DND-41 (cell line): ENCODE measurements at regions not wholly inside any gene's neighbourhood (a gene's known extent, or its start where the extent isn't known, plus 50 kb on each side); places are given as distances from the start of the nearest gene placed in this dataset.

ENCODE experiments used
- ATAC-seq: fragments of 200-7000 bp; cut with Tn5 transposase; 3 replicates; pipeline ENCODE4 v1.9.1; 2021; ENCODE audit warnings: low read depth; ENCODE audit not compliant: insufficient read depth
- DNase-seq: peaks from one replicate; pipeline ENCODE4 v3.0.0-alpha.2; 2020
- H2AFZ ChIP-seq: 2 replicates; pipeline ENCODE4 v1.6.0; 2012; ENCODE audit warnings: low read depth, low read length
- H3K27ac ChIP-seq: 2 replicates; pipeline ENCODE4 v1.5.1; 2012; ENCODE audit warnings: low read length, inconsistent platforms
- H3K27me3 ChIP-seq: fragments of 200-600 bp; sonication (generic); 2 replicates; pipeline ENCODE4 v1.6.0; 2012; ENCODE audit warnings: low read length, mild to moderate bottlenecking, inconsistent platforms; ENCODE audit not compliant: insufficient read depth, poor library complexity
- H3K36me3 ChIP-seq: 2 replicates; pipeline ENCODE4 v1.5.1; 2012; ENCODE audit warnings: low read length, inconsistent platforms; ENCODE audit not compliant: insufficient read depth
- H3K4me1 ChIP-seq: 2 replicates; pipeline ENCODE4 v1.5.1; 2012; ENCODE audit warnings: mild to moderate bottlenecking, low read length; ENCODE audit not compliant: insufficient read depth
- H3K4me2 ChIP-seq: 2 replicates; pipeline ENCODE4 v1.6.0; 2012; ENCODE audit warnings: mild to moderate bottlenecking, moderate library complexity, low read length, inconsistent platforms; ENCODE audit not compliant: insufficient read depth
- H3K4me3 ChIP-seq, 2 experiments: fragments of 200-600 bp in 1 of 2; shearing (Covaris generic) in 1 of 2; 2 replicates each; pipeline ENCODE4 v1.5.1; 2012 to 2016; ENCODE audit warnings: inconsistent platforms in 2 of 2, low read length in 2 of 2, mild to moderate bottlenecking in 2 of 2, low read depth in 1 of 2, moderate library complexity in 1 of 2
- H3K79me2 ChIP-seq: 2 replicates; pipeline ENCODE4 v1.6.0; 2012; ENCODE audit warnings: low read length, inconsistent platforms; ENCODE audit not compliant: insufficient read depth
- H3K9ac ChIP-seq: 2 replicates; pipeline ENCODE4 v1.6.0; 2012; ENCODE audit warnings: low read depth, mild to moderate bottlenecking, inconsistent platforms, low read length, moderate library complexity
- H3K9me3 ChIP-seq: 2 replicates; pipeline ENCODE4 v1.5.1; 2012; ENCODE audit warnings: low read length, moderate library complexity, mild to moderate bottlenecking, inconsistent platforms; ENCODE audit not compliant: insufficient read depth, severe bottlenecking
- H4K20me1 ChIP-seq: 2 replicates; pipeline ENCODE4 v1.6.0; 2012; ENCODE audit warnings: low read length; ENCODE audit not compliant: insufficient read depth
- EZH2 ChIP-seq: IDR thresholded peaks from 3 replicates; pipeline ENCODE4 v1.6.1; 2012; ENCODE audit warnings: borderline replicate concordance, low read depth, mild to moderate bottlenecking, moderate library complexity, low read length, inconsistent platforms; ENCODE audit not compliant: severe bottlenecking
- TF ChIP-seq, protein P1 (sequence below): IDR thresholded peaks from 2 replicates; pipeline ENCODE4 v1.5.1; 2012; ENCODE audit warnings: borderline replicate concordance, low read length, moderate library complexity, mild to moderate bottlenecking; ENCODE audit not compliant: poor library complexity, severe bottlenecking; ENCODE audit errors: extremely low read depth

GRCh38 chr6:149173222-149173621 is 144.3 kb upstream of the TAB2 start:
- Histone ChIP-seq H3K36me3 (no peaks in the 10 kb centered on the region), H3K27me3 (no peaks in the 10 kb centered on the region), H2AFZ (no peak overlapping the region), H3K9ac (no peak overlapping the region), H3K4me2 (no peak overlapping the region), H3K9me3 (no peaks in the 10 kb centered on the region), H3K27ac (no peak overlapping the region), H4K20me1 (no peaks in the 10 kb centered on the region), H3K4me1 (peaks cover 9% of the 10 kb centered on the region), H3K79me2 (no peaks in the 10 kb centered on the region), H3K4me3 (no peak overlapping the region)
- DNase-seq (no peak), ATAC-seq (no peak)
- no peak for TF ChIP-seq EZH2
- TF ChIP-seq, protein P1, sequence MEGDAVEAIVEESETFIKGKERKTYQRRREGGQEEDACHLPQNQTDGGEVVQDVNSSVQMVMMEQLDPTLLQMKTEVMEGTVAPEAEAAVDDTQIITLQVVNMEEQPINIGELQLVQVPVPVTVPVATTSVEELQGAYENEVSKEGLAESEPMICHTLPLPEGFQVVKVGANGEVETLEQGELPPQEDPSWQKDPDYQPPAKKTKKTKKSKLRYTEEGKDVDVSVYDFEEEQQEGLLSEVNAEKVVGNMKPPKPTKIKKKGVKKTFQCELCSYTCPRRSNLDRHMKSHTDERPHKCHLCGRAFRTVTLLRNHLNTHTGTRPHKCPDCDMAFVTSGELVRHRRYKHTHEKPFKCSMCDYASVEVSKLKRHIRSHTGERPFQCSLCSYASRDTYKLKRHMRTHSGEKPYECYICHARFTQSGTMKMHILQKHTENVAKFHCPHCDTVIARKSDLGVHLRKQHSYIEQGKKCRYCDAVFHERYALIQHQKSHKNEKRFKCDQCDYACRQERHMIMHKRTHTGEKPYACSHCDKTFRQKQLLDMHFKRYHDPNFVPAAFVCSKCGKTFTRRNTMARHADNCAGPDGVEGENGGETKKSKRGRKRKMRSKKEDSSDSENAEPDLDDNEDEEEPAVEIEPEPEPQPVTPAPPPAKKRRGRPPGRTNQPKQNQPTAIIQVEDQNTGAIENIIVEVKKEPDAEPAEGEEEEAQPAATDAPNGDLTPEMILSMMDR, result no peak

- no peak overlapping the region for H3K4me3 ChIP-seq
- H3K27ac ChIP-seq, result no peak overlapping the region
- ATAC-seq, result no peak
- TF ChIP-seq, protein P1, result no peak
- TF ChIP-seq EZH2, result no peak
- H2AFZ ChIP-seq, result no peak overlapping the region
- no peaks in the 10 kb centered on the region for H3K79me2 ChIP-seq
- no peak overlapping the region for H3K4me2 ChIP-seq
- no peaks in the 10 kb centered on the region for H4K20me1 ChIP-seq
- no peaks in the 10 kb centered on the region for H3K4me1 ChIP-seq
- no peaks in the 10 kb centered on the region for H3K9me3 ChIP-seq
- DNase-seq, result no peak
- no peak overlapping the region for H3K9ac ChIP-seq
- no peaks in the 10 kb centered on the region for H3K27me3 ChIP-seq
- H3K36me3 ChIP-seq, result no peaks in the 10 kb centered on the region
Measured at GRCh38 chr6:149174962-149175361, 142.6 kb upstream of the TAB2 start.

DNA sequence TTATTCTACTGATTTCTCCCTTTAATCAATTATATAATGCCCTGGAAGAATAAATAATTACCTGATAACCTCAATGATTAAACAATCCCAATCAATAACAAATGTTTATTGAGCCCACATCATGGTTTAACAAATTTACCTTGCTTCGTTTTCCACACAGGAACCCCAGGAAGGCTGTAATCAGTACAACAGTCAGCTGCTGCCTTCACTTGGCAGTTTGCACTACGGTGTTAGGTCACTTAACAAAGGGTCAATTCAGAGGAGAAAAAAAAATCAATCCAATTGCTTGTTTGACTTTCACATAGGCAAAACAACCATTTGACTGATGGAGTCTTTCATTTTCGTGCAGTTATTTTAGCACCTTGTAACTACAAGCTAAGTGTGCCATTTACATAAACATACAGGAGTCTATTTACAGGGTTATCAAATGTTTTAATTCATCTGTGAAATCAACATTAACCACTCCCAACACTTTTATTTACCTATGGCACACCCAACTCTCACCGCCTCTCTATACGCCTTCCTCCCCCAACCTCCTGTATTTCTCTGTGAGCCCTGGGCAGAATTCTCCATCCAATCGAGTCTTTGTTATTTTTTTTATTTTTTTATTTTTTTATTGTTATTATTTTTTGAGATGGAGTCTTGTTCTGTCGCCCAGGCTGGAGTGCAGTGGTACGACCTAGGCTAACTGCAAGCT is 140.4 kb upstream of the TAB2 start:
- Histone ChIP-seq H3K4me2 (no peak overlapping the region), H3K4me1 (no peaks in the 10 kb centered on the region), H3K36me3 (no peaks in the 10 kb centered on the region), H3K27me3 (no peaks in the 10 kb centered on the region), H4K20me1 (no peaks in the 10 kb centered on the region), H3K4me3 (no peak overlapping the region), H3K9ac (no peak overlapping the region), H2AFZ (no peak overlapping the region), H3K79me2 (no peaks in the 10 kb centered on the region), H3K27ac (no peak overlapping the region), H3K9me3 (no peaks in the 10 kb centered on the region)
- no peak for ATAC-seq
- no peak for TF ChIP-seq EZH2
- TF ChIP-seq, protein P1, result no peak
- DNase-seq, result no peak
